ENCODE measurements at regions not wholly inside any gene's neighbourhood (a gene's known extent, or its start where the extent isn't known, plus 50 kb on each side); places are given as distances from the start of the nearest gene placed in this dataset.

- H3K4me3 ChIP-seq (ENCODE audit: low read length): no peak overlapping the region
- no peaks in the 10 kb centered on the region for H3K27me3 ChIP-seq (ENCODE audit: control insufficient read depth, insufficient read depth)
- peak; percentile 84 to 86 for ATAC-seq
- no peaks in the 10 kb centered on the region for H3K9me3 ChIP-seq (ENCODE audit: control insufficient read depth, low read length)
- DNase-seq: peak; percentile 76 to 84 (median 83)
- 44% methylated on average over 14 of the region's 14 CpGs for WGBS
- H3K4me1 ChIP-seq (ENCODE audit: control insufficient read depth, insufficient read depth, low read length): peaks cover 18% of the 10 kb centered on the region
- H3K27ac ChIP-seq (ENCODE audit: low read length): peak overlapping the region; percentile 55
- intact Hi-C loops (cut with DNase I): no loop called here
Observed at GRCh38 chr20:17843246-17844132, 125.1 kb downstream of the SNX5 start.

- Histone ChIP-seq H3K4me1 (ENCODE audit: control insufficient read depth, insufficient read depth, low read length) (peaks cover 20% of the 10 kb centered on the region), H3K27ac (ENCODE audit: low read length) (peak overlapping the region; percentile 61)
Observed at GRCh38 chr20:17841751-17842215, 126.8 kb downstream of the SNX5 start.

GRCh38 chr20:17840423-17840822 lies 128.2 kb downstream of the SNX5 start:
- WGBS: 97% methylated on average over 5 of the region's 5 CpGs
- Histone ChIP-seq H3K4me1 (ENCODE audit: control insufficient read depth, insufficient read depth, low read length) (peaks cover 20% of the 10 kb centered on the region), H3K27ac (ENCODE audit: low read length) (no peak overlapping the region), H3K4me3 (ENCODE audit: low read length) (no peak overlapping the region), H3K27me3 (ENCODE audit: control insufficient read depth, insufficient read depth) (no peaks in the 10 kb centered on the region), H3K9me3 (ENCODE audit: control insufficient read depth, low read length) (no peaks in the 10 kb centered on the region)
- DNase-seq: no peak
- ATAC-seq: no peak
- intact Hi-C loops (cut with DNase I): no loop called here

More at GRCh38 chr20:17841751-17842215, 126.8 kb downstream of the SNX5 start:
- intact Hi-C loops (cut with DNase I): no loop called here
- 59% methylated on average over 13 of the region's 13 CpGs for WGBS
- DNase-seq (peak; percentile 67 to 84 (median 79)), ATAC-seq (peak; percentile 52 to 70)
- Histone ChIP-seq H3K9me3 (ENCODE audit: control insufficient read depth, low read length) (no peaks in the 10 kb centered on the region), H3K4me3 (ENCODE audit: low read length) (no peak overlapping the region), H3K27me3 (ENCODE audit: control insufficient read depth, insufficient read depth) (no peaks in the 10 kb centered on the region)

- Histone ChIP-seq H3K4me1 (ENCODE audit: control insufficient read depth, insufficient read depth, low read length) (peaks cover 19% of the 10 kb centered on the region), H3K9me3 (ENCODE audit: control insufficient read depth, low read length) (no peaks in the 10 kb centered on the region), H3K4me3 (ENCODE audit: low read length) (no peak overlapping the region), H3K27me3 (ENCODE audit: control insufficient read depth, insufficient read depth) (no peaks in the 10 kb centered on the region), H3K27ac (ENCODE audit: low read length) (no peak overlapping the region)
- ATAC-seq (no peak), DNase-seq (no peak)
- 94% methylated on average over 4 of the region's 4 CpGs for WGBS
- intact Hi-C loops (cut with DNase I): no loop called here
Observed at GRCh38 chr20:17838921-17839320, 129.7 kb downstream of the SNX5 start.

GRCh38 chr20:17837179-17837578 lies 131.4 kb downstream of the SNX5 start:
- H3K4me1 ChIP-seq (ENCODE audit: control insufficient read depth, insufficient read depth, low read length): peaks cover 8% of the 10 kb centered on the region
- ATAC-seq: no peak
- H3K9me3 ChIP-seq (ENCODE audit: control insufficient read depth, low read length): no peaks in the 10 kb centered on the region
- intact Hi-C loops (cut with DNase I): no loop called here
- H3K27ac ChIP-seq (ENCODE audit: low read length): no peak overlapping the region
- H3K4me3 ChIP-seq (ENCODE audit: low read length): no peak overlapping the region
- no peak for DNase-seq
- 70% methylated on average over 3 of the region's 3 CpGs for WGBS
- H3K27me3 ChIP-seq (ENCODE audit: control insufficient read depth, insufficient read depth): no peaks in the 10 kb centered on the region

- no peaks in the 10 kb centered on the region for H3K27me3 ChIP-seq (ENCODE audit: control insufficient read depth, insufficient read depth)
- peak overlapping the region; percentile 93 for H3K27ac ChIP-seq (ENCODE audit: low read length)
- H3K9me3 ChIP-seq (ENCODE audit: control insufficient read depth, low read length): no peaks in the 10 kb centered on the region
- ATAC-seq (peak; percentile 94), DNase-seq (peak; percentile 93)
- intact Hi-C loops (cut with DNase I): no loop called here
- H3K4me3 ChIP-seq (ENCODE audit: low read length): no peak overlapping the region
- H3K4me1 ChIP-seq (ENCODE audit: control insufficient read depth, insufficient read depth, low read length): peaks cover 8% of the 10 kb centered on the region
- 42% methylated on average over 12 of the region's 12 CpGs for WGBS
Observed at GRCh38 chr20:17836303-17836861, 132.2 kb downstream of the SNX5 start.

- Histone ChIP-seq H3K27me3 (ENCODE audit: control insufficient read depth, insufficient read depth) (no peaks in the 10 kb centered on the region), H3K27ac (ENCODE audit: low read length) (peak overlapping the region; percentile 93), H3K4me1 (ENCODE audit: control insufficient read depth, insufficient read depth, low read length) (peaks cover 8% of the 10 kb centered on the region), H3K9me3 (ENCODE audit: control insufficient read depth, low read length) (no peaks in the 10 kb centered on the region), H3K4me3 (ENCODE audit: low read length) (no peak overlapping the region)
- 65% methylated on average over 9 of the region's 9 CpGs for WGBS
- ATAC-seq: peak; percentile 42 to 46
- DNase-seq: no peak
- intact Hi-C loops (cut with DNase I): no loop called here
Observed at GRCh38 chr20:17835934-17836300, 132.7 kb downstream of the SNX5 start.

GRCh38 chr20:17835240-17835933 lies 133.2 kb downstream of the SNX5 start:
- no peak overlapping the region for H3K4me3 ChIP-seq (ENCODE audit: low read length)
- intact Hi-C loops (cut with DNase I): no loop called here
- 58% methylated on average over 15 of the region's 15 CpGs for WGBS
- H3K27me3 ChIP-seq (ENCODE audit: control insufficient read depth, insufficient read depth): no peaks in the 10 kb centered on the region
- H3K4me1 ChIP-seq (ENCODE audit: control insufficient read depth, insufficient read depth, low read length): peaks cover 8% of the 10 kb centered on the region
- H3K9me3 ChIP-seq (ENCODE audit: control insufficient read depth, low read length): no peaks in the 10 kb centered on the region
- peak; percentile 76 to 82 (median 79) for DNase-seq
- ATAC-seq: peak; percentile 60 to 79
- H3K27ac ChIP-seq (ENCODE audit: low read length): peak overlapping the region; percentile 93

GRCh38 chr20:17834804-17835203 lies 133.8 kb downstream of the SNX5 start:
- H3K9me3 ChIP-seq (ENCODE audit: control insufficient read depth, low read length): no peaks in the 10 kb centered on the region
- no peak for ATAC-seq
- no peak overlapping the region for H3K27ac ChIP-seq (ENCODE audit: low read length)
- 54% methylated on average over 2 of the region's 2 CpGs for WGBS
- peaks cover 8% of the 10 kb centered on the region for H3K4me1 ChIP-seq (ENCODE audit: control insufficient read depth, insufficient read depth, low read length)
- H3K4me3 ChIP-seq (ENCODE audit: low read length): no peak overlapping the region
- no peaks in the 10 kb centered on the region for H3K27me3 ChIP-seq (ENCODE audit: control insufficient read depth, insufficient read depth)
- intact Hi-C loops (cut with DNase I): no loop called here
- no peak for DNase-seq

GRCh38 chr20:17833036-17833674 lies 133.4 kb downstream of the BANF2 start:
- 86% methylated on average over 9 of the region's 9 CpGs for WGBS
- Histone ChIP-seq H3K4me3 (ENCODE audit: low read length) (no peak overlapping the region), H3K27ac (ENCODE audit: low read length) (no peak overlapping the region), H3K4me1 (ENCODE audit: control insufficient read depth, insufficient read depth, low read length) (peaks cover 8% of the 10 kb centered on the region), H3K27me3 (ENCODE audit: control insufficient read depth, insufficient read depth) (no peaks in the 10 kb centered on the region), H3K9me3 (ENCODE audit: control insufficient read depth, low read length) (no peaks in the 10 kb centered on the region)
- ATAC-seq: no peak
- no peak for DNase-seq
- intact Hi-C loops (cut with DNase I): no loop called here

Data from right cardiac atrium (tissue), 5 donors.